GM12878 (cell line): ENCODE measurements at regions not wholly inside any gene's neighbourhood (a gene's known extent, or its start where the extent isn't known, plus 50 kb on each side); places are given as distances from the start of the nearest gene placed in this dataset.

ENCODE experiments used
- ATAC-seq: fragments of 200-7000 bp; cut with Tn5 transposase; 3 replicates; pipeline ENCODE4 v1.9.1; 2020; ENCODE audit warnings: mild to moderate bottlenecking, moderate library complexity
- BruUV-seq: library from RNA; stranded (reverse); fragments of 400-500 nt; replicated peaks from 2 replicates; lab custom pipeline; 2021; lab: Mats Ljungman, UMichigan
- CTCF ChIA-PET: fragments of 300-600 bp; sonication (Branson Sonifier 250); formaldehyde crosslinking; extraction: SDS; loops from one replicate; lab custom pipeline; 2021; ENCODE audit warnings: inconsistent platforms; lab: Yijun Ruan, JAX
- POLR2A ChIA-PET: fragments of 350-600 bp; formaldehyde crosslinking; extraction: SDS; loops from one replicate; lab custom pipeline; 2021; ENCODE audit warnings: inconsistent platforms; lab: Charles Lee
- RAD21 ChIA-PET: fragments of 300-600 bp; sonication (Branson Sonifier 250); formaldehyde crosslinking; loops from one replicate; lab custom pipeline; 2023; ENCODE audit warnings: antibody characterized with exemption; ENCODE audit not compliant: unreplicated experiment; lab: Charles Lee
- SMC1A ChIA-PET: fragments of 300-600 bp; sonication (Branson Sonifier 250); formaldehyde crosslinking; loops from one replicate; lab custom pipeline; 2023; ENCODE audit not compliant: unreplicated experiment, uncharacterized antibody; lab: Charles Lee
- DNase-seq: peaks from one replicate; pipeline ENCODE4 v3.0.0-alpha.2; 2011; ENCODE audit warnings: low read depth, low spot score
- FAIRE-seq: peaks from 3 replicates; lab custom pipeline; 2011; peaks lifted over from hg19 to GRCh38; lab: Jason Lieb, UNC
- H2AFZ ChIP-seq: 2 replicates; pipeline ENCODE4 v1.6.0; 2011; ENCODE audit warnings: low read depth, low read length, control low read depth; ENCODE audit not compliant: control insufficient read depth
- H3K27ac ChIP-seq: 2 replicates; pipeline ENCODE4 v1.5.1; 2011; ENCODE audit warnings: control low read depth; ENCODE audit not compliant: control insufficient read depth, insufficient read depth
- H3K27me3 ChIP-seq, 2 experiments: replicated peaks in 1 of 2; 2 replicates each; pipeline versions ENCODE4 v1.6.0 to v1.6.1; 2011; ENCODE audit warnings: low read length in 1 of 2; ENCODE audit not compliant: control insufficient read depth in 2 of 2, insufficient read depth in 2 of 2
- H3K36me3 ChIP-seq, 2 experiments: 2 replicates each; pipeline ENCODE4 v1.5.1; 2011; ENCODE audit warnings: low read length in 1 of 2; ENCODE audit not compliant: control insufficient read depth in 2 of 2, insufficient read depth in 2 of 2
- H3K4me1 ChIP-seq: 2 replicates; pipeline ENCODE4 v1.6.1; 2011; ENCODE audit warnings: mild to moderate bottlenecking, low read length, moderate library complexity, mixed read lengths; ENCODE audit not compliant: control insufficient read depth, insufficient read depth
- H3K4me2 ChIP-seq: 2 replicates; pipeline ENCODE4 v1.6.0; 2011; ENCODE audit warnings: control low read depth; ENCODE audit not compliant: control insufficient read depth, insufficient read depth
- H3K4me3 ChIP-seq: fragments of 200-600 bp; sonication (generic); 2 replicates; pipeline ENCODE4 v1.5.1; 2016
- H3K79me2 ChIP-seq: 2 replicates; pipeline ENCODE4 v1.6.0; 2011; ENCODE audit warnings: low read length; ENCODE audit not compliant: control insufficient read depth, insufficient read depth
- H3K9ac ChIP-seq: 2 replicates; pipeline ENCODE4 v1.8.0; 2011; ENCODE audit warnings: low read length, control low read depth, mixed read lengths; ENCODE audit not compliant: control insufficient read depth, insufficient read depth
- H3K9me3 ChIP-seq: replicated peaks from 3 replicates; pipeline ENCODE4 v1.5.1; 2011; ENCODE audit warnings: mild to moderate bottlenecking, low read length; ENCODE audit not compliant: control insufficient read depth, insufficient read depth
- H4K20me1 ChIP-seq: 2 replicates; pipeline ENCODE4 v1.6.0; 2011; ENCODE audit not compliant: control insufficient read depth, insufficient read depth
- BHLHE40 ChIP-seq, 2 experiments: fragments of 450-650 bp in 1 of 2; IDR thresholded peaks; 2 replicates each; pipeline ENCODE4 v1.6.1; 2011 to 2017; ENCODE audit warnings: low read depth in 2 of 2, borderline replicate concordance in 1 of 2, improper control_type of control experiment in 1 of 2, low read length in 1 of 2, mild to moderate bottlenecking in 1 of 2
- GATAD2B ChIP-seq: fragments of 450-650 bp; conservative IDR thresholded peaks from 2 replicates; pipeline ENCODE4 v1.6.1; 2017; ENCODE audit warnings: low read depth, mild to moderate bottlenecking, moderate library complexity
- JUND ChIP-seq: IDR thresholded peaks from 2 replicates; pipeline ENCODE4 v1.6.1; 2012; ENCODE audit warnings: low read depth, mild to moderate bottlenecking, low read length, improper control_type of control experiment, moderate library complexity
- RELA ChIP-seq: fragments of 450-650 bp; IDR thresholded peaks from 2 replicates; pipeline ENCODE4 v1.8.0; 2014; ENCODE audit warnings: borderline replicate concordance; ENCODE audit not compliant: partially characterized antibody
- SIN3A ChIP-seq: IDR thresholded peaks from 2 replicates; pipeline ENCODE4 v1.6.1; 2012; ENCODE audit warnings: low read depth, low read length, improper control_type of control experiment
- STAT3 ChIP-seq: IDR thresholded peaks from 2 replicates; pipeline ENCODE4 v1.6.1; 2011; ENCODE audit warnings: low read depth, low read length, improper control_type of control experiment
- SUZ12 ChIP-seq: fragments of 200-600 bp; sonication (generic); IDR thresholded peaks from one replicate; pipeline ENCODE4 v1.6.1; 2018; ENCODE audit warnings: antibody characterized with exemption, mild to moderate bottlenecking; ENCODE audit not compliant: unreplicated experiment
- TCF12 ChIP-seq: IDR thresholded peaks from 2 replicates; pipeline ENCODE4 v1.6.1; 2011; ENCODE audit warnings: low read depth, mild to moderate bottlenecking, low read length
- ZNF687 ChIP-seq: fragments of 450-650 bp; IDR thresholded peaks from 2 replicates; pipeline ENCODE4 v1.6.1; 2017; ENCODE audit warnings: mild to moderate bottlenecking, moderate library complexity
- WGBS: methylation state at CpG from one replicate; pipeline ENCODE4 v1.1.6; 2016; ENCODE audit warnings: low lambda C conversion rate; ENCODE audit not compliant: insufficient replicate concordance, insufficient coverage; ENCODE audit errors: missing lambda C conversion rate; 5-methylcytosine and 5-hydroxymethylcytosine counted together
- in situ Hi-C: fragments of 300-500 bp; cut with MboI; formaldehyde crosslinking; loops from 9 replicates; pipeline ENCODE4 v1.14.3; 2018; ENCODE audit warnings: mixed read lengths
- intact Hi-C: fragments of 100-400 bp; cut with micrococcal nuclease; formaldehyde crosslinking; loops from one replicate; pipeline ENCODE4 v1.14.2; 2022; ENCODE audit not compliant: unreplicated experiment

- Histone ChIP-seq H3K79me2 (no peaks in the 10 kb centered on the region), H3K4me1 (no peaks in the 10 kb centered on the region), H3K27me3 (no peaks in the 10 kb centered on the region; a peak in 1 of 4 replicates), H3K27ac (no peak overlapping the region), H2AFZ (no peak overlapping the region), H3K9me3 (no peaks in the 10 kb centered on the region), H3K4me2 (no peak overlapping the region), H3K9ac (no peak overlapping the region), H4K20me1 (no peaks in the 10 kb centered on the region), H3K36me3 (no peaks in the 10 kb centered on the region), H3K4me3 (no peak overlapping the region)
- intact Hi-C loops (no loop called here), in situ Hi-C loops (no loop called here)
- ChIA-PET CTCF (no interaction called here), RAD21 (no interaction called here), POLR2A (no interaction called here), SMC1A (no interaction called here)
- WGBS: 0% methylated on average over 1 of the region's 1 CpG
- FAIRE-seq: no peak
- DNase-seq: no peak
- no TSS peak for BruUV-seq
- TF ChIP-seq ZNF687 (no peak), SUZ12 (no peak), STAT3 (no peak), JUND (no peak), BHLHE40 (IDR thresholded peaks at IDR 0.05; ENCODE audit: borderline replicate concordance in 1 of 2, low read depth in 2 of 2, low read length in 1 of 2) (no peak), RELA (no peak), TCF12 (no peak), GATAD2B (no peak), SIN3A (no peak)
- no peak for ATAC-seq
Measured at GRCh38 chr10:44460416-44460815, 75.5 kb upstream of the CXCL12 start.
